ENCODE measurements at regions not wholly inside any gene's neighbourhood (a gene's known extent, or its start where the extent isn't known, plus 50 kb on each side); places are given as distances from the start of the nearest gene placed in this dataset.

DNA sequence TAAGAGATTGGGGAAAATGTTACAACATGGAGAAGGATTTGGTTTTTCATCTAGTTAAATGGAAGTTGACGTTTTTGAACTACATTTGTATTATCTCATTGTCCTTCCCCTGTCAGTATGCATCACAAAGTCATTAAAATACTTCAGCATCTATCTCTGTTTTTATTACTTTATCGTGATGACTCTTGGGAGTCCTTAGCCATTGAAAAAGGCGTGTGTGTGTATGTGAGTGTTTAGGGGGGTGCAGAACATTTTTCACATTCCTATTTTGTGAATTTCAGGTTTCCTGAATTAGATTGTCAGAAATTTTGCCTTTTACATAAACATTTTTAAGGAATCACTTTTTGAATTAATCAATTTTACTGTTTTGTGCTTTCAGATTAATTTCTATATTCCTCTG, 360.6 kb upstream of the SGO1 start:
- no peak for FAIRE-seq
- TF ChIP-seq, protein P1, sequence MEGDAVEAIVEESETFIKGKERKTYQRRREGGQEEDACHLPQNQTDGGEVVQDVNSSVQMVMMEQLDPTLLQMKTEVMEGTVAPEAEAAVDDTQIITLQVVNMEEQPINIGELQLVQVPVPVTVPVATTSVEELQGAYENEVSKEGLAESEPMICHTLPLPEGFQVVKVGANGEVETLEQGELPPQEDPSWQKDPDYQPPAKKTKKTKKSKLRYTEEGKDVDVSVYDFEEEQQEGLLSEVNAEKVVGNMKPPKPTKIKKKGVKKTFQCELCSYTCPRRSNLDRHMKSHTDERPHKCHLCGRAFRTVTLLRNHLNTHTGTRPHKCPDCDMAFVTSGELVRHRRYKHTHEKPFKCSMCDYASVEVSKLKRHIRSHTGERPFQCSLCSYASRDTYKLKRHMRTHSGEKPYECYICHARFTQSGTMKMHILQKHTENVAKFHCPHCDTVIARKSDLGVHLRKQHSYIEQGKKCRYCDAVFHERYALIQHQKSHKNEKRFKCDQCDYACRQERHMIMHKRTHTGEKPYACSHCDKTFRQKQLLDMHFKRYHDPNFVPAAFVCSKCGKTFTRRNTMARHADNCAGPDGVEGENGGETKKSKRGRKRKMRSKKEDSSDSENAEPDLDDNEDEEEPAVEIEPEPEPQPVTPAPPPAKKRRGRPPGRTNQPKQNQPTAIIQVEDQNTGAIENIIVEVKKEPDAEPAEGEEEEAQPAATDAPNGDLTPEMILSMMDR (IDR thresholded peaks at IDR 0.05; ENCODE audit: insufficient read depth, low read length, severe bottlenecking): no peak
- DNase-seq (ENCODE audit: low read depth): no peak
- no peaks in the 10 kb centered on the region for H3K36me3 ChIP-seq (ENCODE audit: control insufficient read depth, insufficient read depth, low read length)
- no peak overlapping the region for H3K4me3 ChIP-seq (ENCODE audit: low read depth, low read length)
- no peaks in the 10 kb centered on the region for H3K27me3 ChIP-seq (ENCODE audit: control insufficient read depth, insufficient read depth, low read length)

DNA sequence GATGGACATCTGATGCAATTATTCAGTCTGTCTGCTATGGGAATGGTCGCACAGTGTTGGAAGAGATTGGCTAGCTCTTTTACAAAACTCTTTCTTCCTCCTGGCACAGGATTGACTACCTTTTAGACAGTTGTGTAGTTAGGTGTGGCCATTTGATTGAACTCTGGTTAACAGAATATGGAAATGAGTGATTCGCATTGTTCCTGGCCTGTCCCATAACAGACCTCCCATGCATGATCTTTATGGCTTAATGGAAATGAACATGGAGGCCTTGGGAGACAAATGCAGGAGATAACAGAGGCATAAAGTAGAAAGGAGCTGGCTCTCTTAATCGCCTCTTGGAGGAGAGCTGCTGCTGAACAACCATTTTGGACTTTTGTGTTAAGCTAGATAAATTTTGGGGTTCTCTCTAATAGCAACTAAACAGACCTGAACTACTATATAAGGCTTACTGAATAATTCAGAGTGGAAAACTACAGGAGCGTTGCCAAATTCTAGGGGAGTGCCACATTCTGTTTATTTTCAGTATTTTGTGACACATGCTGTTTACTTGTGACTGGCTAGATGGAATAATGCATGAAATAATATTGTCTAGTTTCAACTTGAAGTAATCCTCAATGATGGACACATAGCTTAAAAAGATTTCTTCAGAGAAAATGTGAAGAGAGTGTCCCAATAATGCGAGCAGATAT, 357.7 kb upstream of the SGO1 start:
- TF ChIP-seq, protein P1 (IDR thresholded peaks at IDR 0.05; ENCODE audit: insufficient read depth, low read length, severe bottlenecking): no peak
- FAIRE-seq (no peak), DNase-seq (ENCODE audit: low read depth) (no peak)
- Histone ChIP-seq H3K36me3 (ENCODE audit: control insufficient read depth, insufficient read depth, low read length) (no peaks in the 10 kb centered on the region), H3K4me3 (ENCODE audit: low read depth, low read length) (no peak overlapping the region), H3K27me3 (ENCODE audit: control insufficient read depth, insufficient read depth, low read length) (no peaks in the 10 kb centered on the region)

DNA sequence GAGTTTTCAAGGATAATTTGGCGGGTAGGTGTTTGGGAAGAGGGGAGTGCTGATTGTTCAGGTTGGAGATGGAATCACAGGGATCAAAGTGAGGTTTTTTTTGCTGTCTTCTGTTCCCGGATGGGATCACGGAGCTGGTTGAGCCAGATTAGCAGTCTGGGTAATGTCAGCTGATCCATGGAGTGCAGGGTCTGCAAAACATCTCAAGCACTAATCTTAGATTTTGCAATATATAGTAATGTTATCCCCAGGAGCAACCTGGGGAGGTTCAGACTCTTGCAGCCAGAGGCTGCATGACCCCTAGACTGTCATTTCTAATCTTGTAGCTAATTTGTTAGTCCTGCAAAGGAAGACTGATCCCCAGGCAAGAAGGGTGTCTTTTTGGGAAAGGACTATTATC, 354.1 kb upstream of the SGO1 start:
- FAIRE-seq: no peak
- Histone ChIP-seq H3K27me3 (ENCODE audit: control insufficient read depth, insufficient read depth, low read length) (no peaks in the 10 kb centered on the region), H3K4me3 (ENCODE audit: low read depth, low read length) (no peak overlapping the region), H3K36me3 (ENCODE audit: control insufficient read depth, insufficient read depth, low read length) (no peaks in the 10 kb centered on the region)
- TF ChIP-seq, protein P1 (IDR thresholded peaks at IDR 0.05; ENCODE audit: insufficient read depth, low read length, severe bottlenecking): no peak
- DNase-seq (ENCODE audit: low read depth): no peak

GRCh38 chr3:20539666-20540065, 353.7 kb upstream of the SGO1 start:
- Histone ChIP-seq H3K36me3 (ENCODE audit: control insufficient read depth, insufficient read depth, low read length) (no peaks in the 10 kb centered on the region), H3K4me3 (ENCODE audit: low read depth, low read length) (no peak overlapping the region), H3K27me3 (ENCODE audit: control insufficient read depth, insufficient read depth, low read length) (no peaks in the 10 kb centered on the region)
- TF ChIP-seq, protein P1 (IDR thresholded peaks at IDR 0.05; ENCODE audit: insufficient read depth, low read length, severe bottlenecking): no peak
- no peak for FAIRE-seq
- DNase-seq (ENCODE audit: low read depth): no peak

DNA sequence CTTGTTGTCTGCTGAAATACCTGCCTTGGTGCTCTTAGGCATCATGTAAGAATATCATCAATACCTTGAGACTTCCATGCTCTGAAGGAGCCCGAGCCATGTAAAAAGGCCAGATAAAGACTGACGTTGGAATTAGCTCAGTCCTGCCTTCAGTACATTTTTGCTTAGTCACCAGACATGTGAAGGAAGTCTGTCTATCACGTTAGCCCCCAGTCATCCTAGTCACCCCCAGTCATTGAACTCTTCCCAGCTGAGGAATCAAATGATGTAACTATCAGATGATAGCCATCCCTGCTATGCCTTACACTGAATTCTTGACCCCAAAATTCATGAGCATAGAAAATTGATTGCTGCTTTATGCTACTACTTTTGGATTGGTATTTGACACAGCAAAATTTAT, 351.2 kb upstream of the SGO1 start:
- H3K4me3 ChIP-seq (ENCODE audit: low read depth, low read length): no peak overlapping the region
- no peak for FAIRE-seq
- DNase-seq (ENCODE audit: low read depth): no peak
- TF ChIP-seq, protein P1 (IDR thresholded peaks at IDR 0.05; ENCODE audit: insufficient read depth, low read length, severe bottlenecking): no peak
- H3K27me3 ChIP-seq (ENCODE audit: control insufficient read depth, insufficient read depth, low read length): no peaks in the 10 kb centered on the region
- no peaks in the 10 kb centered on the region for H3K36me3 ChIP-seq (ENCODE audit: control insufficient read depth, insufficient read depth, low read length)

DNA sequence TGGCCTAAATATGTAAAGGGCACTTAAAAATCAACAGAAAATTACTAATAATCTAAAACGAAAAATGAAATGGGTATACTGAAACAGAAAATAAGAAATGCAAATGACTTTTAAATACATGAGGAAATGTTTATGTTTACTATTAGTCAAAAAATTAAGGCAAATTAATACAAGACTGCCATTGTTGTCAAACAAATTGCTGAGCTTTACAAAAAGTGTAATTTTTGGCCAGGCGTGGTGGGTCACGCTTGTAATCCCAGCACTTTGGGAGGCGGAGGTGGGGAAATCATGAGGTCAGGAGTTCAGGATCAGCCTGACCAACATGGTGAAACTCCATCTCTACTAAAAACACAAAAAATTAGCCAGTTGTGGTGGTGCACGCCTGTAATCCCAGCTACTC, 343.9 kb upstream of the SGO1 start:
- Histone ChIP-seq H3K27me3 (ENCODE audit: control insufficient read depth, insufficient read depth, low read length) (no peaks in the 10 kb centered on the region), H3K36me3 (ENCODE audit: control insufficient read depth, insufficient read depth, low read length) (no peaks in the 10 kb centered on the region), H3K4me3 (ENCODE audit: low read depth, low read length) (no peak overlapping the region)
- DNase-seq (ENCODE audit: low read depth) (no peak), FAIRE-seq (no peak)
- TF ChIP-seq, protein P1 (IDR thresholded peaks at IDR 0.05; ENCODE audit: insufficient read depth, low read length, severe bottlenecking): no peak

All from bronchial epithelial cell (primary cell).